ENCODE measurements at regions not wholly inside any gene's neighbourhood (a gene's known extent, or its start where the extent isn't known, plus 50 kb on each side); places are given as distances from the start of the nearest gene placed in this dataset.

GRCh38 chr7:115635876-115636275 is 394.7 kb downstream of the TFEC start:
- Histone ChIP-seq H3K4me3 (no peak overlapping the region), H3K4me1 (ENCODE audit: insufficient read depth) (peaks cover 2% of the 10 kb centered on the region), H3K9me3 (no peaks in the 10 kb centered on the region), H3K36me3 (no peaks in the 10 kb centered on the region), H3K27me3 (no peaks in the 10 kb centered on the region), H3K27ac (no peak overlapping the region)
- no peak for DNase-seq
- no peak for TF ChIP-seq EP300 (IDR thresholded peaks at IDR 0.05)
- no peak for TF ChIP-seq POLR2A (IDR thresholded peaks at IDR 0.05)
- no peak for TF ChIP-seq CTCF (IDR thresholded peaks at IDR 0.05)
- 13 to 36% (median 13%) methylated on average over 6 of the region's 6 CpGs for WGBS, 3 donors
- intact Hi-C loops (cut with DNase I) = no loop called here

GRCh38 chr7:115635376-115635775 is 395.2 kb downstream of the TFEC start:
- WGBS, 3 donors = 7 to 14% (median 7%) methylated on average over 1 of the region's 1 CpG
- intact Hi-C loops (cut with DNase I) = no loop called here
- no peak for DNase-seq

GRCh38 chr7:115634633-115635032 is 395.9 kb downstream of the TFEC start:
- DNase-seq = no peak
- TF ChIP-seq EP300 (IDR thresholded peaks at IDR 0.05) (no peak), POLR2A (IDR thresholded peaks at IDR 0.05) (no peak), CTCF (IDR thresholded peaks at IDR 0.05) (no peak)
- no peak overlapping the region for H3K27ac ChIP-seq
- H3K27me3 ChIP-seq = no peaks in the 10 kb centered on the region
- no peaks in the 10 kb centered on the region for H3K36me3 ChIP-seq
- peaks cover 2% of the 10 kb centered on the region for H3K4me1 ChIP-seq (ENCODE audit: insufficient read depth)
- intact Hi-C loops (cut with DNase I) = no loop called here
- H3K9me3 ChIP-seq = no peaks in the 10 kb centered on the region
- no peak overlapping the region for H3K4me3 ChIP-seq
- 9 to 20% (median 12%) methylated on average over 4 of the region's 4 CpGs for WGBS, 3 donors

More at GRCh38 chr7:115635376-115635775, 395.2 kb downstream of the TFEC start:
- Histone ChIP-seq H3K4me3 (no peak overlapping the region), H3K36me3 (no peaks in the 10 kb centered on the region), H3K4me1 (ENCODE audit: insufficient read depth) (peaks cover 2% of the 10 kb centered on the region), H3K27ac (no peak overlapping the region), H3K27me3 (no peaks in the 10 kb centered on the region), H3K9me3 (no peaks in the 10 kb centered on the region)
- TF ChIP-seq CTCF (IDR thresholded peaks at IDR 0.05) (no peak), POLR2A (IDR thresholded peaks at IDR 0.05) (no peak), EP300 (IDR thresholded peaks at IDR 0.05) (no peak)

DNA sequence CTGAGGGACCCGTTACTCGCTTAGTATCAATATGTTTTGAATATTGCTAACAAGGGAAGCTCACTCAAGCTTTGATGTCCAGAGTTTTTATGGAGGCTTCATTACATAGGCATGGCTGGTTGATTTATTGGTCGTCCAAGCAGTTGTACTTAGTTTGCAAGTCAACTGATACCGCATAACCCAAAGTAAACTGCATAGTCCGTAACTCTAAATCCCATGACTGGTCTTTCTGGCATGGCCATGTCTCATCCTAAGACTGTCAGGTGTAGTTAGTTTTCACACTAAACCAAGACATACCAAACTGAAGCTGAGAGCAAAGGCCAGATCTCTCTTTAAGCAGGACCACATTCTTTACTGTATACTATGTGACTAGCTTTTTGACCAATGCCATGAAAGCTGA is 397.9 kb downstream of the TFEC start:
- no peak for TF ChIP-seq POLR2A (IDR thresholded peaks at IDR 0.05)
- no peak for TF ChIP-seq CTCF (IDR thresholded peaks at IDR 0.05)
- no peak for TF ChIP-seq EP300 (IDR thresholded peaks at IDR 0.05)
- H3K9me3 ChIP-seq = no peaks in the 10 kb centered on the region
- H3K27ac ChIP-seq = no peak overlapping the region
- WGBS, 3 donors = 91 to 95% (median 92%) methylated on average over 5 of the region's 5 CpGs
- no peak overlapping the region for H3K4me3 ChIP-seq
- peaks cover 2% of the 10 kb centered on the region for H3K4me1 ChIP-seq (ENCODE audit: insufficient read depth)
- no peaks in the 10 kb centered on the region for H3K36me3 ChIP-seq
- intact Hi-C loops (cut with DNase I) = no loop called here
- H3K27me3 ChIP-seq = no peaks in the 10 kb centered on the region
- no peak for DNase-seq

GRCh38 chr7:115631782-115632181 is 398.8 kb downstream of the TFEC start:
- no peak overlapping the region for H3K4me3 ChIP-seq
- H3K27me3 ChIP-seq = no peaks in the 10 kb centered on the region
- H3K27ac ChIP-seq = no peak overlapping the region
- DNase-seq = no peak
- H3K36me3 ChIP-seq = no peaks in the 10 kb centered on the region
- no peaks in the 10 kb centered on the region for H3K9me3 ChIP-seq
- no peak for TF ChIP-seq POLR2A (IDR thresholded peaks at IDR 0.05)
- TF ChIP-seq CTCF (IDR thresholded peaks at IDR 0.05) = no peak
- TF ChIP-seq EP300 (IDR thresholded peaks at IDR 0.05) = no peak
- H3K4me1 ChIP-seq (ENCODE audit: insufficient read depth) = peaks cover 2% of the 10 kb centered on the region
- WGBS, 3 donors = 66 to 67% (median 66%) methylated on average over 6 of the region's 6 CpGs
- intact Hi-C loops (cut with DNase I) = no loop called here

Measured in ovary (tissue), 7 donors.